NT2/D1 (cell line): ENCODE measurements at regions not wholly inside any gene's neighbourhood (a gene's known extent, or its start where the extent isn't known, plus 50 kb on each side); places are given as distances from the start of the nearest gene placed in this dataset.

ENCODE experiments used
- DNase-seq: peaks from one replicate; pipeline ENCODE4 v3.0.0-alpha.2; 2011; ENCODE audit warnings: low read depth, low spot score
- H3K27me3 ChIP-seq: 2 replicates; pipeline ENCODE4 v1.6.0; 2011; ENCODE audit warnings: mild to moderate bottlenecking; ENCODE audit not compliant: insufficient read length, insufficient read depth
- H3K36me3 ChIP-seq: 2 replicates; pipeline ENCODE4 v1.6.1; 2011; ENCODE audit warnings: mild to moderate bottlenecking, low read length, mixed read lengths; ENCODE audit not compliant: insufficient read depth, insufficient read length
- H3K4me1 ChIP-seq: 2 replicates; pipeline ENCODE4 v1.5.1; 2011; ENCODE audit not compliant: insufficient read depth, insufficient read length
- H3K4me3 ChIP-seq: 2 replicates; pipeline ENCODE4 v1.5.1; 2011; ENCODE audit warnings: low read depth; ENCODE audit not compliant: insufficient read length
- H3K9ac ChIP-seq: 2 replicates; pipeline ENCODE4 v1.6.0; 2011; ENCODE audit warnings: low read depth; ENCODE audit not compliant: insufficient read length
- H3K9me3 ChIP-seq: 2 replicates; pipeline ENCODE4 v1.5.1; 2011; ENCODE audit warnings: mild to moderate bottlenecking, low read length; ENCODE audit not compliant: insufficient read depth
- SUZ12 ChIP-seq: IDR thresholded peaks from 2 replicates; pipeline ENCODE4 v1.6.1; 2011; ENCODE audit not compliant: insufficient read length, insufficient read depth; ENCODE audit errors: extremely low read depth
- YY1 ChIP-seq: IDR thresholded peaks from 2 replicates; pipeline ENCODE4 v1.6.1; 2011; ENCODE audit not compliant: insufficient read length, insufficient read depth
- ZNF274 ChIP-seq: IDR thresholded peaks from 2 replicates; pipeline ENCODE4 v1.6.1; 2011; ENCODE audit warnings: mild to moderate bottlenecking, low read depth, low read length

DNA sequence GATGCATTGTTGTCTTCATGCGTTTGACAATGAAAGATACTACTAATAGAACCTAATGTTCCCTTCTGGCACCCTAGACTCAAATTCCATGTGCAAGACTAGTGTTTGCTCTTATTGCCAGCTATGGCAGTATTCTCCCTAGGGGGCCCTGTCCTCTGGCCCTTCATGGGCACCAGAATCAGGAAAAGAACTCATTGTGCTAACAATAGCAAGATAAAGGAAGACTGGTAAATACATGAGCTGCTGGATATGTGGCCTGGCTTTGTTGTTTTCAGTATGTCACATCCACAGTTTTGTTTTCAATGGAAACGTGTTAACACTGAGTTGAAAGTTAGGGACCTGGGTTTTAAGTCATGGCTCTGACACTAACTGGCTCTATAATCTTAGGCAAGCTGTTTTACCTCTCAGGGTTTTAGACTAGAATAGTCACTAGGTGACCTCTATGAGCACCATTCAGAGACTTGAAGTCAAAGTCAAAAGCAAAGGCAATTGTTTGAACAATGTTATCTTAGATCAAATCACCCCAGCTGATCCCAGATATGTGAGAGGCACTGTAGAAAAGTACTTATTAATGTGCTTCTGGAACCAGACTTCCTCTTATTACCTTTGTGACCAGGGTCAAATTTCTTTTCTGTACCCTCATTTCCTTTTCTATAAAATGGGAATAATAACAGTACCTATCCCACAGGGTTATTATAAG, 253.7 kb upstream of the DIAPH2 start:
- TF ChIP-seq YY1 (no peak), ZNF274 (no peak), SUZ12 (no peak)
- no peaks in the 10 kb centered on the region for H3K9me3 ChIP-seq
- no peaks in the 10 kb centered on the region for H3K36me3 ChIP-seq
- no peaks in the 10 kb centered on the region for H3K4me1 ChIP-seq
- H3K27me3 ChIP-seq: no peaks in the 10 kb centered on the region
- H3K4me3 ChIP-seq: no peak overlapping the region
- DNase-seq: no peak
- no peak overlapping the region for H3K9ac ChIP-seq

DNA sequence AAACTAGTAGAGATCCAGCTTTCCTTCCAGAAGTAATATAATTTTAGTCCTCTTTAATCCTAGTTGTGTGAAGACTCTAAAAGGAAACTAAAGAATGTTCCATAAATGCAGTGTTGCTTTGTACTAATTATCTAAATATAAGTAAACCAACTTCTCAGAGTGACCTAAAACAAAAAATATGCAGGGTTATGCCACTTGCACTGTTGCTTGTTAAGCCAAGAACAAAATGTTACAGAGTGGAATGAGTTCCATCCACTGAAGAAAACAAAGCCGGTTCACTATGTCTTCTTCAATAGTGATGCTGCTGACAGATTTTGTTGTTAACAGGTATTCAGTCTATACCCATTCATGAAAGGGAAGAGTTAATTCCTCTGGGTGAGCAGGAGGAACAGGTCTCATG, 252.0 kb upstream of the DIAPH2 start:
- H3K9me3 ChIP-seq: no peaks in the 10 kb centered on the region
- no peak overlapping the region for H3K9ac ChIP-seq
- H3K4me1 ChIP-seq: no peaks in the 10 kb centered on the region
- no peaks in the 10 kb centered on the region for H3K36me3 ChIP-seq
- TF ChIP-seq YY1 (no peak), ZNF274 (no peak)
- DNase-seq: no peak
- H3K4me3 ChIP-seq: no peak overlapping the region
- H3K27me3 ChIP-seq: no peaks in the 10 kb centered on the region

DNA sequence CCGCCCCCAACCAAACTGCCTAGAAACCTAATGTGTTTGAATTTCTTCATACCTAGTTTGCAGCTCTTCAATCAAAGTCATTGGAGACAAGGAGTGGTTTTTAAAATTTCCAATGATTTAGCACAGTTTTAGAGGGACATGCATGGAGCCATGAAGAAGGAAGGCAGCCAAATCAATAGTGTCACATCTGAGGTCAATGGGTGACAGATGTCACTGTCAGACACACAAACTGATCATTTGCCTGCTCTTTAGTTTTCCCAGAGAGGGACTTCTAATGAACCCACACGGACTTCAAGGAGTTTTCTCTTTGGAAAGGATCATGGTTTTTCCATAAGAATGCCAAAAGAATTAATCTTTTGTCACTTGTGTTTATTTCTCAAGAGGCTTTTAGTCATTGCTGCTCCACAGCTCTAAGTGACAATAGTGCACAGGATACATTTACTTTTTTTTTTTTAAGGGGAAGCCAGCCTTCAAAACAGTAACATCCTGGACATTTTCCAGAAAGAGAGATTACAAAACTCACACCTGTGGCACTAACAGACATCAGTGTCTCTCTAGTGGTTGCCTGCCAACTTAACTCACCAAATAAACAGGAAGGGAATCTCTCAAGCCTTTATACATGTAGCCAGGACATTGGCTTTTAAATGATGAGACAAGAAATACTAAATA, 251.1 kb upstream of the DIAPH2 start:
- Histone ChIP-seq H3K27me3 (no peaks in the 10 kb centered on the region), H3K36me3 (no peaks in the 10 kb centered on the region), H3K4me1 (no peaks in the 10 kb centered on the region), H3K9ac (no peak overlapping the region), H3K9me3 (no peaks in the 10 kb centered on the region), H3K4me3 (no peak overlapping the region)
- TF ChIP-seq SUZ12 (no peak), ZNF274 (no peak)
- no peak for DNase-seq

DNA sequence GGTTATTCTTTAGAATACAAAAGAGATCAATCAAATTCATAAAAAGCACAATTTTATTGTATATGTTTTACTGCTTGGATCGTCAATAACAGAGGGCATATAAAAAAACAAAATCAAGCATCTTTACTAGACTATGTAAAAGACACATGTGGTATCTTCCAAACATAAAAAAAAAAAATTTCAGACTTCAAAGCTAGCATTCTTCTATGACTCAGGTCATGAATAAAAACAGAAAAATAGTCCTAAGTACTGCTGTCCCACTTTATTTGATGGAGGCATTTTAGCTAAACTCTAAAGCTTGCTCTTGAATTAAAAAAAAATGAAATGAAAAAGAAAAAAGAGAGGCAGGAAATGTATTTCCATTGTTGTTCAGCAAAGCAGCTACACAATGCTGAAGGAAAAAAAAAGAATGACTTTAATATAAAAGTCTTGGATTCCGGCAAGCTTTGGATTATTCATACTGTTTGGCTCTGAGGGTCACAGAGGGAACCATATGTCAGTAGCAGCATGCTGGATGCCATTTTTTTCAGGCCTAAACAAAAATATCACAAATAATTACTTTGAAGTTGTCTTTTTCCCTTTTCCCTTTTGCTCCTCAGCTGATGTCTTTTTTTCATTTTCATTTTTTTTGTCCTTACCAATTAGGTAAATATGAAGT, 249.1 kb upstream of the DIAPH2 start:
- Histone ChIP-seq H3K4me3 (no peak overlapping the region), H3K27me3 (no peaks in the 10 kb centered on the region), H3K9ac (no peak overlapping the region), H3K9me3 (no peaks in the 10 kb centered on the region), H3K36me3 (no peaks in the 10 kb centered on the region), H3K4me1 (no peaks in the 10 kb centered on the region)
- TF ChIP-seq YY1 (no peak), SUZ12 (no peak), ZNF274 (no peak)
- DNase-seq: no peak

DNA sequence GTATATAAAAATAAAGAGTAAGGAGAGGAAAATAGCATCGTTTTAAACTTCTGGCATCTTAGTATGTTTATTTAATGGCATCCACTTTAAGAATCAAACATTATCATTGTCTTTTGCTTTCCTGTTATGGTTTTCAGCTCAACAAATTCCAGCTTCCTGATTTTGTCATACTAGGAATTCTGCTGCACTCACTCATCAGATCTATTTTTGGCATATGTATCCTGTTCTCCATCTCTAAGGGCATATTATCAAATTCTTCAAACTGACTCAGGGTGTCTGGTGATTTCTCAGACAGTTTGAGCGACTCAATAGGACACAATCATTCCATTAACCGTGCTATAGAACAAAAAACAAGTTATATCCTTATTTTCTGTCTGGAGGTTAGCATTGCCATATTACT, 248.5 kb upstream of the DIAPH2 start:
- Histone ChIP-seq H3K9me3 (no peaks in the 10 kb centered on the region), H3K4me3 (no peak overlapping the region), H3K27me3 (no peaks in the 10 kb centered on the region), H3K36me3 (no peaks in the 10 kb centered on the region), H3K9ac (no peak overlapping the region), H3K4me1 (no peaks in the 10 kb centered on the region)
- TF ChIP-seq ZNF274: no peak
- TF ChIP-seq SUZ12: no peak
- no peak for TF ChIP-seq YY1
- DNase-seq: no peak

DNA sequence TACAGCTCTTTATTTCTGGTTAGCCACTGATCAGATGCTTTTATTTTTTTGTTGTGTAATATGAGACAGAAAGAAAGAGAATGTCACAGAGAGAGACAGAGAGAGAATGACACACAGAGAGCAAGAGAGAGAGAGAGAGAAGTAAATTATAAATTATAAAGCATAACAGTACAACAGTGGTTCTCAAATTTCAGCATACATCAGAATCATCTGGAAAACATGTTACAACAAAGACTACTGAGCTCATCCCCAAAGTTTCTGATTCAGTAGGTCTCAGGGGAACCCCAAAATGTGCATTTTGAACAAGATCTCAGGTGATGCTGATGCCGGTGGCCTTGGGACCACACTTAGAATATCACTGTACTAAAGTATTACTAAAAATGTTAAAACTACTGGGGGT, 245.8 kb upstream of the DIAPH2 start:
- no peak for DNase-seq
- Histone ChIP-seq H3K9me3 (no peaks in the 10 kb centered on the region), H3K27me3 (no peaks in the 10 kb centered on the region), H3K36me3 (no peaks in the 10 kb centered on the region), H3K9ac (no peak overlapping the region), H3K4me3 (no peak overlapping the region), H3K4me1 (no peaks in the 10 kb centered on the region)
- TF ChIP-seq YY1 (no peak), SUZ12 (no peak), ZNF274 (no peak)

DNA sequence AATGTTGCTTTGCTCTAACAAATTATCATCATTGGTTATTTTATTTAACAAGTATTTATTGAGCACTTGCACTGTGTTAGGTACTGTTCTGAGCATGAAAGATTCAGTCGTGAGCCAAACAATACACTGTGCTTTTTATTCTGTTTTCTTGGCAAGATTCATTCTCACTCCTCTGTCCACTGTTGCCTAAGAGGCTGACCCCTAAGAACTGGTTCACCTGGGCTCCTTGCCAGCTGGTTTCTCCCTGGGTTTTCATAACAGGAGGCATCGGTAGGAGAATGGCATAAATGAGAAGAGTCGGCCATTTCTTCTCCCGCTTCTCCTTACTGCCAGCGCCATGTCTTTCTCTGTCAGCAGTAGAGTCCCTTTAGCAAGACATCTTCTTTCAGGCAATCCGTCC, 243.7 kb upstream of the DIAPH2 start:
- no peaks in the 10 kb centered on the region for H3K27me3 ChIP-seq

More for the DNA sequence above, 243.7 kb upstream of the DIAPH2 start:
- no peaks in the 10 kb centered on the region for H3K9me3 ChIP-seq
- H3K36me3 ChIP-seq: no peaks in the 10 kb centered on the region
- H3K9ac ChIP-seq: no peak overlapping the region
- no peaks in the 10 kb centered on the region for H3K4me1 ChIP-seq
- TF ChIP-seq ZNF274 (no peak), SUZ12 (no peak), YY1 (no peak)
- no peak for DNase-seq
- no peak overlapping the region for H3K4me3 ChIP-seq
